SK-N-SH treated with all-trans-retinoic acid at 6 μM for 48 hours (cell line): ENCODE measurements at regions not wholly inside any gene's neighbourhood (a gene's known extent, or its start where the extent isn't known, plus 50 kb on each side); places are given as distances from the start of the nearest gene placed in this dataset.

Experiments used
- BACH2 ChIP-seq: fragments of 250-450 bp; sonication (Bioruptor Pico); IDR thresholded peaks from 2 replicates; pipeline ENCODE4 v1.9.0; 2021; ENCODE audit warnings: mild to moderate bottlenecking, borderline replicate concordance
- ESRRG ChIP-seq: fragments of 250-450 bp; sonication (Bioruptor Pico); IDR thresholded peaks from 2 replicates; pipeline ENCODE4 v1.6.1; 2021; ENCODE audit warnings: mild to moderate bottlenecking
- GLIS3 ChIP-seq: fragments of 250-450 bp; sonication (Bioruptor Pico); IDR thresholded peaks from 2 replicates; pipeline ENCODE4 v1.5.0; 2020; ENCODE audit warnings: mild to moderate bottlenecking, moderate library complexity
- ZC3H10 ChIP-seq: fragments of 250-450 bp; sonication (Bioruptor Pico); IDR thresholded peaks from 2 replicates; pipeline ENCODE4 v1.5.1; 2021; ENCODE audit warnings: mild to moderate bottlenecking, moderate library complexity

GRCh38 chr9:25374281-25374680 lies 304.0 kb downstream of the TUSC1 start:
- TF ChIP-seq GLIS3 (CRISPR knock-in tag) (no peak), ZC3H10 (CRISPR knock-in tag) (no peak), ESRRG (CRISPR knock-in tag) (no peak), BACH2 (CRISPR knock-in tag) (no peak)
